Left colon (tissue), 2 donors: ENCODE measurements at regions not wholly inside any gene's neighbourhood (a gene's known extent, or its start where the extent isn't known, plus 50 kb on each side); places are given as distances from the start of the nearest gene placed in this dataset.

Source experiments
- ATAC-seq: fragments of 200-7000 bp; cut with Tn5 transposase; one replicate; pipeline ENCODE4 v1.9.1; 2020; ENCODE audit warnings: mild to moderate bottlenecking, moderate library complexity
- DNase-seq, 2 donors: peaks; one replicate each; pipeline ENCODE4 v3.0.0-alpha.2; 2020
- intact Hi-C, 2 donors: fragments of 100-400 bp; cut with DNase I in 1 of 2; cut with micrococcal nuclease in 1 of 2; formaldehyde crosslinking; loops; one replicate each; pipeline versions ENCODE4 v1.11.2 to v1.14.0; 2022; cut with DNase I, micrococcal nuclease
- donor health status: DM: no; HTN: no; CAD: no.
- donor health status: DM: yes; HTN: yes; CAD: no.

- ATAC-seq = no peak
These were observed 51.7 kb upstream of the RCN1 start for GRCh38 chr11:32039149-32039548.

GRCh38 chr11:32034680-32035079 lies 56.2 kb upstream of the RCN1 start:
- no peak for DNase-seq
- ATAC-seq = no peak
- intact Hi-C loops = no loop called here

More at GRCh38 chr11:32039149-32039548, 51.7 kb upstream of the RCN1 start:
- intact Hi-C loops = no loop called here
- no peak for DNase-seq

GRCh38 chr11:32034149-32034548 lies 56.7 kb upstream of the RCN1 start:
- DNase-seq (no peak), ATAC-seq (no peak)
- intact Hi-C loops = no loop called here

GRCh38 chr11:32033491-32033890 lies 57.4 kb upstream of the RCN1 start:
- intact Hi-C loops = no loop called here
- no peak for ATAC-seq

GRCh38 chr11:32033067-32033466 lies 57.8 kb upstream of the RCN1 start:
- intact Hi-C loops = no loop called here
- no peak for DNase-seq
- ATAC-seq = no peak

More at GRCh38 chr11:32033491-32033890, 57.4 kb upstream of the RCN1 start:
- DNase-seq = no peak

- intact Hi-C loops = no loop called here
- DNase-seq (no peak), ATAC-seq (no peak)
These were observed 58.4 kb upstream of the RCN1 start for GRCh38 chr11:32032478-32032877.

GRCh38 chr11:32032052-32032451 lies 58.8 kb upstream of the RCN1 start:
- DNase-seq (no peak), ATAC-seq (no peak)
- intact Hi-C loops = no loop called here

GRCh38 chr11:32030875-32031503 lies 59.9 kb upstream of the RCN1 start:
- intact Hi-C loops = no loop called here
- DNase-seq (no peak), ATAC-seq (no peak)

GRCh38 chr11:32029721-32030120 lies 61.2 kb upstream of the RCN1 start:
- intact Hi-C loops = no loop called here
- DNase-seq = no peak

GRCh38 chr11:32028201-32028600 lies 62.7 kb upstream of the RCN1 start:
- intact Hi-C loops = no loop called here
- ATAC-seq (no peak), DNase-seq (no peak)

More at GRCh38 chr11:32029721-32030120, 61.2 kb upstream of the RCN1 start:
- no peak for ATAC-seq

GRCh38 chr11:32026766-32027165 lies 64.1 kb upstream of the RCN1 start:
- intact Hi-C loops = no loop called here
- ATAC-seq (no peak), DNase-seq (no peak)

GRCh38 chr11:32024948-32025347 lies 65.9 kb upstream of the RCN1 start:
- no peak for ATAC-seq
- no peak for DNase-seq
- intact Hi-C loops = no loop called here

GRCh38 chr11:32023370-32024305 lies 67.2 kb upstream of the RCN1 start:
- no peak for ATAC-seq
- no peak for DNase-seq
- intact Hi-C loops = no loop called here

GRCh38 chr11:32018672-32019071 lies 72.2 kb upstream of the RCN1 start:
- ATAC-seq = no peak
- intact Hi-C loops = no loop called here
- DNase-seq = no peak

GRCh38 chr11:32016111-32016510 lies 74.8 kb upstream of the RCN1 start:
- DNase-seq (no peak), ATAC-seq (no peak)
- intact Hi-C loops = no loop called here

- ATAC-seq = no peak
- no peak for DNase-seq
- intact Hi-C loops = no loop called here
These were observed 75.4 kb upstream of the RCN1 start for GRCh38 chr11:32015427-32015826.

- ATAC-seq (no peak), DNase-seq (no peak)
- intact Hi-C loops = no loop called here
These were observed 77.3 kb upstream of the RCN1 start for GRCh38 chr11:32013603-32014002.

- no peak for DNase-seq
- intact Hi-C loops = no loop called here
- ATAC-seq = no peak
These were observed 78.8 kb upstream of the RCN1 start for GRCh38 chr11:32012049-32012448.

GRCh38 chr11:32008880-32009551 lies 81.9 kb upstream of the RCN1 start:
- ATAC-seq (no peak), DNase-seq (no peak)
- intact Hi-C loops = no loop called here
